Naive thymus-derived CD4-positive, alpha-beta T cell (primary cell): ENCODE measurements at regions not wholly inside any gene's neighbourhood (a gene's known extent, or its start where the extent isn't known, plus 50 kb on each side); places are given as distances from the start of the nearest gene placed in this dataset.

Experiments
- ATAC-seq: fragments of 150-1000 bp; cut with Tn5 transposase; 2 replicates; pipeline ENCODE4 v1.10.0; 2021; ENCODE audit warnings: mild to moderate bottlenecking, moderate library complexity
- CTCF ChIA-PET: fragments of 350-600 bp; sonication (Branson Sonifier 250); formaldehyde crosslinking; loops from one replicate; lab custom pipeline; 2021; ENCODE audit warnings: antibody characterized with exemption; lab: Charles Lee
- POLR2A ChIA-PET: fragments of 350-600 bp; sonication (Branson Sonifier 250); formaldehyde crosslinking; loops from one replicate; lab custom pipeline; 2021; ENCODE audit warnings: antibody characterized with exemption, inconsistent platforms; lab: Charles Lee
- DNase-seq, 9 donors: peaks; one replicate each; pipeline versions ENCODE4 v3.0.0 to v3.0.0-alpha.2; 2020 to 2022; ENCODE audit warnings: mixed read lengths in 1 of 9
- H3K27ac ChIP-seq: one replicate; pipeline ENCODE4 v1.7.0; 2013; ENCODE audit warnings: mild to moderate bottlenecking, low read depth, low read length, moderate library complexity
- H3K27me3 ChIP-seq, 2 donors: one replicate each; pipeline ENCODE4 v1.7.0; 2013; ENCODE audit warnings: low read length in 2 of 2, mild to moderate bottlenecking in 2 of 2, moderate library complexity in 2 of 2; ENCODE audit not compliant: control insufficient read depth in 2 of 2, insufficient read depth in 2 of 2
- H3K36me3 ChIP-seq, 3 experiments: 1 replicate in 2 of 3; 2 replicates in 1 of 3; pipeline ENCODE4 v1.7.0; 2013; ENCODE audit warnings: low read length in 3 of 3, mild to moderate bottlenecking in 3 of 3, moderate library complexity in 1 of 3; ENCODE audit not compliant: insufficient read depth in 3 of 3, control insufficient read depth in 2 of 3
- H3K4me1 ChIP-seq, 2 donors: one replicate each; pipeline ENCODE4 v1.7.0; 2013; ENCODE audit warnings: low read length in 2 of 2, mild to moderate bottlenecking in 2 of 2, moderate library complexity in 1 of 2; ENCODE audit not compliant: control insufficient read depth in 2 of 2, insufficient read depth in 2 of 2
- H3K4me3 ChIP-seq: 2 replicates; pipeline ENCODE4 v1.7.0; 2013; ENCODE audit warnings: mild to moderate bottlenecking, low read length
- H3K9me3 ChIP-seq, 3 experiments: 1 replicate in 2 of 3; 2 replicates in 1 of 3; pipeline ENCODE4 v1.7.0; 2013; ENCODE audit warnings: low read length in 3 of 3; ENCODE audit not compliant: control insufficient read depth in 2 of 3
- H3K27ac Mint-ChIP-seq, 9 donors: one replicate each; pipeline ENCODE4 v1.8.0; 2020 to 2022; ENCODE audit warnings: mixed read lengths in 9 of 9, mild to moderate bottlenecking in 8 of 9, moderate library complexity in 5 of 9, inconsistent platforms in 2 of 9
- H3K27me3 Mint-ChIP-seq, 5 donors: one replicate each; pipeline ENCODE4 v1.8.0; 2021 to 2022; ENCODE audit warnings: mixed read lengths in 5 of 5, mild to moderate bottlenecking in 1 of 5
- H3K36me3 Mint-ChIP-seq, 5 donors: one replicate each; pipeline ENCODE4 v1.8.0; 2020 to 2022; ENCODE audit warnings: mixed read lengths in 5 of 5, mild to moderate bottlenecking in 3 of 5, inconsistent platforms in 1 of 5
- H3K4me1 Mint-ChIP-seq, 7 donors: one replicate each; pipeline ENCODE4 v1.8.0; 2020 to 2022; ENCODE audit warnings: mixed read lengths in 7 of 7, mild to moderate bottlenecking in 3 of 7, inconsistent platforms in 1 of 7
- H3K4me3 Mint-ChIP-seq, 10 donors: one replicate each; pipeline ENCODE4 v1.8.0; 2020 to 2022; ENCODE audit warnings: mild to moderate bottlenecking in 10 of 10, mixed read lengths in 10 of 10, moderate library complexity in 6 of 10, inconsistent platforms in 2 of 10
- H3K9me3 Mint-ChIP-seq, 11 donors: one replicate each; pipeline ENCODE4 v1.8.0; 2020 to 2022; ENCODE audit warnings: mixed read lengths in 11 of 11, mild to moderate bottlenecking in 4 of 11, inconsistent platforms in 1 of 11, moderate library complexity in 1 of 11
- intact Hi-C, 2 donors: fragments of 100-400 bp; cut with micrococcal nuclease; formaldehyde crosslinking; loops; one replicate each; pipeline ENCODE4 v1.15.1; 2023

DNA sequence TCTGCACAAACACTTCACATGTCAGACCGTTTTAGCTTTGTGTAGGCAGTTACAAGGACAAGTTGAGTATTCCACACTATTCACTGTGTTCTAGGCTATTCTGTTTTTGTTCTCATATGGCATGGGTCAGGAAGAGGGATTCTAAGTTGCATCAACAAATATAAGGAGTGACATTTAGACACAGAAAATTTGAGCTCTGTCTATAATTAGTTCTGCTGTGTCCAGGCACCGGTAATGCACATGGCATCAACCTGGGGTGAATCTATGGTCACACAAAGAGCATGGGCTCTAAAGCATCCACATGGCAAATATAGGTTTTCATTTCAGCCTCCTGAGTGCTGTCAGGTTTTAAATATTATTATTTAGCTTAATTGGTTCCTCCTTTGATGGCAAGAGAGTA is 130.4 kb upstream of the PMFBP1 start:
- Histone ChIP-seq H3K4me3 (no peak overlapping the region), H3K27me3 (no peaks in the 10 kb centered on the region), H3K36me3 (no peaks in the 10 kb centered on the region), H3K9me3 (no peaks in the 10 kb centered on the region), H3K27ac (no peak overlapping the region), H3K4me1 (no peaks in the 10 kb centered on the region)
- intact Hi-C loops = no loop called here
- H3K9me3 Mint-ChIP-seq = peaks cover 0 to 26% (median 7%) of the 10 kb centered on the region in 11 donors
- DNase-seq = no peak
- H3K27me3 Mint-ChIP-seq = peaks cover 0 to 6% (median 0%) of the 10 kb centered on the region in 5 donors
- no peak overlapping the region for H3K4me3 Mint-ChIP-seq
- ChIA-PET POLR2A (no interaction called here), CTCF (no interaction called here)
- no peak overlapping the region for H3K27ac Mint-ChIP-seq
- no peaks in the 10 kb centered on the region for H3K36me3 Mint-ChIP-seq
- no peaks in the 10 kb centered on the region for H3K4me1 Mint-ChIP-seq
- no peak for ATAC-seq

DNA sequence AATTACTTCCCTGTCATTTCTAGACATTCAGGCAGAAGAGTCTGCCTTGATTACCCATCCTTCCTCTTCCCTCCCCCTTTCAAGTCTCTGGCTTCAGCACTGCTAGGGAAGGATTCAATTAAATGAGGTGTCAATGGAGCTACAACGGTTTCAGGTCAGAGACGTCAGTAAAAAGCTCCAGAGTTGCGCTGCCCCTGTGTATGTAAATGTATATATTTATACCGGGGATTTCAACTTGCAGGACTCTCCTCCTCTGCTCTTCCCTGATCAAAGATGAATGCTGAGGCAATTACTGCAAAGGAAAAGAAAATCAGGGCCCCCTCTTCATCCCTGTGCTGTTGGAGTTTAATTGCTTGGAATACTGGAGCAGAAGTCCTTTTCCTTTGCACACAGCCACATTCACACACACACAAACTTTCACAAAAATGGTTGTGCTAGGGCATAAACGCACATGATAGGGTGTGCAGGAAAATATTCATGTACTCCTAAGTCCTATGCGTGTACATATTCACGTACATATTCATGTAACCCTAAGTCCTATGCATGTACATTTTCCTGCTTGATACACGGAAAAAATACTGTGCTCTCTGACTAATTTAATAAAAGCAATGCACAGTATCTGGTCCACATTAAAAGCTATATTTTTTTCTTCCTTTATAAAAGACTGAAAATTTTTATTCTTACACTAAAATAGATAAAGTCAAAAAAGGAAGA is 129.7 kb upstream of the PMFBP1 start:
- Histone ChIP-seq H3K9me3 (no peaks in the 10 kb centered on the region), H3K4me1 (no peaks in the 10 kb centered on the region), H3K4me3 (no peak overlapping the region), H3K27me3 (no peaks in the 10 kb centered on the region), H3K36me3 (no peaks in the 10 kb centered on the region), H3K27ac (no peak overlapping the region)
- Mint-ChIP-seq H3K4me3 (no peak overlapping the region), H3K9me3 (peaks cover 0 to 24% (median 7%) of the 10 kb centered on the region in 11 donors), H3K27ac (no peak overlapping the region), H3K27me3 (peaks cover 0 to 6% (median 0%) of the 10 kb centered on the region in 5 donors), H3K36me3 (no peaks in the 10 kb centered on the region), H3K4me1 (no peaks in the 10 kb centered on the region)
- ChIA-PET POLR2A (no interaction called here), CTCF (no interaction called here)
- no peak for ATAC-seq
- intact Hi-C loops = no loop called here
- no peak for DNase-seq

DNA sequence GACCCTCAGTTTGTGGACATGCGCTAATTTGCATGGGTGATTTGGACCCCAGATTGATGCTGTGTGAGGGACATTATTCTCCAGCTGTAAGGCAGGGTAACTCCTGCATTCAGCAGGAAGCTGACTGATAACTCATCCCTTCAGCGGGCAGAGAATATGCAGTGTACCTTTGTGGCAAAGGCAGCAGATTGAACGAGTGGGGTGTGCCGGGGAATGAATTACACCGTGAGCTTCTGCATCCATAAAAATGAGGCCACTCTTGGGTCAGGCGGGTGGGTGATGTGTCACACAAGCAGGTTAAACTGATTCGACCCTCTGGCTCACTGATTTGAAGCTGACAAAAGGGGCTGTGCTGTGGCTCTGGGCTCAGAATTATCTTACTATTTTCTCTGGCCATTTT is 128.9 kb upstream of the PMFBP1 start:
- no peak overlapping the region for H3K4me3 Mint-ChIP-seq
- POLR2A ChIA-PET = no interaction called here

DNA sequence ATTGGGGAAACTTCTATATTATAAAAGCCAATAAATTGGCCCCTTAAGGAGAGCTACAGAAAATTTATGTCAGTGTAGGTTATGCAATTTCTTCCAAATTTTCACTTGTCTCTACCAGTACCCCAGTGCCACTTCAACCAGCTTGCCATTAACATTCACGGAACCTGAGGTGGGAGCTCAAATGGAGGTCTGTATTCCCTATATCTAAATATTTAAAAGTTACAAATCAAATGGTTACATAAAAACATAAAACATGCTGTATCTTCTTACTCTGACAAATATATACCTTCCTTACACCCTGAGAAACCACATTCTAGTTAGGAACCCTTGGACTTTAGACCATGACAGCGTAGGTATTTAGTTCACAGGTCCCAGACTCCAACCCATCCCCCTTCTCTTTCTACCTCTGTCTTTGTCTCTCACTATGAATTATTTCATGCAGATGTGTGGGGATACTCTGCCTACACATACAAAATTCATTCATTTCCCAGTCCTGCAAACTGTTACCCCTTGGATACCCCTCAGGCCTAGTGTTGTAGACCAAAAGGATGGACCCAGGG is 127.8 kb upstream of the PMFBP1 start:
- Mint-ChIP-seq H3K4me3 (no peak overlapping the region), H3K27me3 (peaks cover 0 to 6% (median 0%) of the 10 kb centered on the region in 5 donors), H3K9me3 (peaks cover 0 to 14% (median 2%) of the 10 kb centered on the region in 11 donors), H3K4me1 (no peaks in the 10 kb centered on the region), H3K27ac (no peak overlapping the region), H3K36me3 (no peaks in the 10 kb centered on the region)
- POLR2A ChIA-PET = no interaction called here
- Histone ChIP-seq H3K27ac (no peak overlapping the region), H3K4me3 (no peak overlapping the region), H3K9me3 (no peaks in the 10 kb centered on the region), H3K27me3 (no peaks in the 10 kb centered on the region), H3K4me1 (no peaks in the 10 kb centered on the region), H3K36me3 (no peaks in the 10 kb centered on the region)
- no peak for ATAC-seq
- intact Hi-C loops = no loop called here
- CTCF ChIA-PET = no interaction called here
- no peak for DNase-seq

More for the DNA sequence above, 128.9 kb upstream of the PMFBP1 start:
- H3K27ac ChIP-seq = no peak overlapping the region
- Mint-ChIP-seq H3K9me3 (peaks cover 0 to 20% (median 5%) of the 10 kb centered on the region in 11 donors), H3K27ac (no peak overlapping the region), H3K4me1 (no peaks in the 10 kb centered on the region), H3K27me3 (peaks cover 0 to 6% (median 0%) of the 10 kb centered on the region in 5 donors), H3K36me3 (no peaks in the 10 kb centered on the region)
- DNase-seq = no peak
- H3K4me1 ChIP-seq = no peaks in the 10 kb centered on the region
- CTCF ChIA-PET = no interaction called here
- no peak for ATAC-seq
- H3K27me3 ChIP-seq = no peaks in the 10 kb centered on the region
- H3K36me3 ChIP-seq = no peaks in the 10 kb centered on the region
- H3K9me3 ChIP-seq = no peaks in the 10 kb centered on the region
- H3K4me3 ChIP-seq = no peak overlapping the region
- intact Hi-C loops = no loop called here

DNA sequence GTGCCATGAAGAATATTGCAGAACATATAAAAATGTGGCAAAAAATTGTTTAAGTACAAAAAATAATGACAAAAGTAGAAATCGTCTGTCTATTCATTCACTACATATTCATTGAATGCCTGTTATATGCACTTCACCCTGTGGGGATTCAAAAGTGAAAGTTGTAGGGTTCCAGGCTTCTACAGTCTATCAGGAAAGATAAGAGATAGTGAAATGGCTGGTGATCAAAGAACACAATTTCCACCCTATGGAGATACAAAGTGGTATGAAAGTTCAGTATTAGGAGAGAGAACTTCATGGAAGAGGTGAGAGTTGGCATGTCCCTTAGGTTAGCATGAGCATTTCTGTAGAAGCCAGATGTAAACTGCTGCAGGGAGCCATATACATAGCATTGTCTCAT is 127.0 kb upstream of the PMFBP1 start:
- ATAC-seq = no peak
- DNase-seq = no peak
- Histone ChIP-seq H3K36me3 (no peaks in the 10 kb centered on the region), H3K27ac (no peak overlapping the region), H3K9me3 (no peaks in the 10 kb centered on the region), H3K27me3 (no peaks in the 10 kb centered on the region), H3K4me1 (no peaks in the 10 kb centered on the region), H3K4me3 (no peak overlapping the region)
- H3K27ac Mint-ChIP-seq = no peak overlapping the region
- peaks cover 0 to 9% (median 0%) of the 10 kb centered on the region in 11 donors for H3K9me3 Mint-ChIP-seq
- H3K4me3 Mint-ChIP-seq = no peak overlapping the region
- intact Hi-C loops = no loop called here
- H3K4me1 Mint-ChIP-seq = no peaks in the 10 kb centered on the region
- POLR2A ChIA-PET = no interaction called here
- H3K36me3 Mint-ChIP-seq = no peaks in the 10 kb centered on the region
- CTCF ChIA-PET = no interaction called here
- peaks cover 0 to 6% (median 0%) of the 10 kb centered on the region in 5 donors for H3K27me3 Mint-ChIP-seq

DNA sequence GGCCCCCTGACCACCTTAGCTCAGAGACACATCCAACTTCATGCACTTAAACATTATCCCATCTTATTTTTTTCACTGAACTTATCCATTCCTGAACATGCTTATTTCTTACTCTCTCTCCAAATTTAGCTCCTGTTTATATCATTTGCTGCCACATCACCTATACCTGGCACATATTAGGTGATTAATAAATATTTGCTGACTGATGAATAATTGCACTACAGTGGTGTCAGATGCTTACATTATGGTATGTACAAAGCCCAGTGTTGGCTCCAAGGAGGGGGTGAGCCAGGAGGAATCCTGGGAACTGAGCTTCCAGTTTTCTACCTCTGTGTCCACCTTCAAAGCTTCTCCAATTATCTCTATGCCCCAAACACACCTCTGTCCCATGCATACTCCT is 124.0 kb upstream of the PMFBP1 start:
- Histone ChIP-seq H3K27me3 (no peaks in the 10 kb centered on the region), H3K27ac (no peak overlapping the region), H3K9me3 (no peaks in the 10 kb centered on the region), H3K4me3 (no peak overlapping the region), H3K4me1 (no peaks in the 10 kb centered on the region), H3K36me3 (no peaks in the 10 kb centered on the region)
- H3K4me3 Mint-ChIP-seq = no peak overlapping the region
- POLR2A ChIA-PET = no interaction called here
- DNase-seq (no peak), ATAC-seq (no peak)
- no peaks in the 10 kb centered on the region for H3K27me3 Mint-ChIP-seq
- peaks cover 0 to 2% (median 0%) of the 10 kb centered on the region in 11 donors for H3K9me3 Mint-ChIP-seq
- no peak overlapping the region for H3K27ac Mint-ChIP-seq
- CTCF ChIA-PET = no interaction called here
- no peaks in the 10 kb centered on the region for H3K4me1 Mint-ChIP-seq
- H3K36me3 Mint-ChIP-seq = no peaks in the 10 kb centered on the region
- intact Hi-C loops = no loop called here

DNA sequence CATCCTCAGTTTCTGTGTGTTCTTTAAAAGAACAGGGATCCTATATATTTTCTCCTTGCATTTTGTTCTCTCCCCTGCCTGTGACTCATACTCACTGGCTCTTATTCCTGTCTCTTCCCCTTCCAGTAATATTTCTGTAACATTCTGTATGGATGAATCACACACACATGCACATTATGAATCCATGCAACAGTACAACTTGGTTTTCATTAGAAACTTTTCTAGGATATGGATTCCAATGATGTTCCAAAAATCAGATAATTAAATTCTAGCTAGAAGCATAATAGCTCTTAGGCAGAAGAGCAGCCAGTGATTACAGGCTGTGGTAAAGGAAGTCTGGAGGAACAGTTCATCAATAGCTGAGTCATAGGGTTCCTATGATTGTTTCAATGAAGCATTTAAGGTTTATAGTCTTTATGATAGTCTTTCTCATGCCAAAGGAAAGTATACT is 119.6 kb upstream of the PMFBP1 start:
- no peak overlapping the region for H3K4me3 Mint-ChIP-seq
- Histone ChIP-seq H3K4me3 (no peak overlapping the region), H3K27me3 (no peaks in the 10 kb centered on the region), H3K4me1 (no peaks in the 10 kb centered on the region), H3K27ac (no peak overlapping the region), H3K36me3 (no peaks in the 10 kb centered on the region), H3K9me3 (no peaks in the 10 kb centered on the region)
- intact Hi-C loops = no loop called here
- H3K27ac Mint-ChIP-seq = no peak overlapping the region
- DNase-seq = no peak
- ChIA-PET POLR2A (no interaction called here), CTCF (no interaction called here)
- no peaks in the 10 kb centered on the region for H3K27me3 Mint-ChIP-seq
- peaks cover 0 to 2% (median 0%) of the 10 kb centered on the region in 11 donors for H3K9me3 Mint-ChIP-seq
- no peaks in the 10 kb centered on the region for H3K36me3 Mint-ChIP-seq
- H3K4me1 Mint-ChIP-seq = no peaks in the 10 kb centered on the region
- no peak for ATAC-seq
